ENCODE measurements at regions not wholly inside any gene's neighbourhood (a gene's known extent, or its start where the extent isn't known, plus 50 kb on each side); places are given as distances from the start of the nearest gene placed in this dataset.

DNA sequence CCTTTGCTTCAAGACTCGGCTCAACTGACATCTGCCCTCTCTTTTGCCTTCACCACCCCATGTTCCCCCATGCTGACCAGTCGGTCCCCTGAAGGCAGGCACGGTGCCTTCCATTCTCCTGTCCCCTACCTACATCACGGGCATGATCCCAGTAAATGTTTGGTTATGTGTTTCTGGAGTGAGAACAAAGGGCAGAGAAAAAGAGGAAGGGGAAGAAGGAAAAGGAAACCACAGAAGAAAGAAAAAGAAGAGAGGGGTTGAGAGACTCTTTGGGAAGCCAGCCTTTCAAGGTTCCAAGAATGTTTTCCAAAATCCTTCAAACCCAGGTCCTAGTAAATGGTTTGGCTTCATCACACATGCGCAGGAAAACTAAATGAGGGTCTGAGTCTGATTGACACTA, 84.9 kb downstream of the CDC7 start:
- TF ChIP-seq, protein P1, sequence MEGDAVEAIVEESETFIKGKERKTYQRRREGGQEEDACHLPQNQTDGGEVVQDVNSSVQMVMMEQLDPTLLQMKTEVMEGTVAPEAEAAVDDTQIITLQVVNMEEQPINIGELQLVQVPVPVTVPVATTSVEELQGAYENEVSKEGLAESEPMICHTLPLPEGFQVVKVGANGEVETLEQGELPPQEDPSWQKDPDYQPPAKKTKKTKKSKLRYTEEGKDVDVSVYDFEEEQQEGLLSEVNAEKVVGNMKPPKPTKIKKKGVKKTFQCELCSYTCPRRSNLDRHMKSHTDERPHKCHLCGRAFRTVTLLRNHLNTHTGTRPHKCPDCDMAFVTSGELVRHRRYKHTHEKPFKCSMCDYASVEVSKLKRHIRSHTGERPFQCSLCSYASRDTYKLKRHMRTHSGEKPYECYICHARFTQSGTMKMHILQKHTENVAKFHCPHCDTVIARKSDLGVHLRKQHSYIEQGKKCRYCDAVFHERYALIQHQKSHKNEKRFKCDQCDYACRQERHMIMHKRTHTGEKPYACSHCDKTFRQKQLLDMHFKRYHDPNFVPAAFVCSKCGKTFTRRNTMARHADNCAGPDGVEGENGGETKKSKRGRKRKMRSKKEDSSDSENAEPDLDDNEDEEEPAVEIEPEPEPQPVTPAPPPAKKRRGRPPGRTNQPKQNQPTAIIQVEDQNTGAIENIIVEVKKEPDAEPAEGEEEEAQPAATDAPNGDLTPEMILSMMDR (IDR thresholded peaks at IDR 0.05) = no peak
- no peak for TF ChIP-seq POLR2A (IDR thresholded peaks at IDR 0.05)

Measured in esophagus squamous epithelium (tissue), 4 donors.